HL-60 (cell line): ENCODE measurements at regions not wholly inside any gene's neighbourhood (a gene's known extent, or its start where the extent isn't known, plus 50 kb on each side); places are given as distances from the start of the nearest gene placed in this dataset.

Source experiments
- DNase-seq, 2 experiments: peaks; one replicate each; pipeline ENCODE4 v3.0.0-alpha.2; 2010 to 2020; ENCODE audit warnings: low read depth in 1 of 2, low spot score in 1 of 2
- H3K27ac ChIP-seq: fragments of 250-450 bp; sonication (Bioruptor Pico); replicated peaks from 2 replicates; pipeline ENCODE4 v1.5.1; 2020; ENCODE audit warnings: mild to moderate bottlenecking, moderate library complexity
- H3K27me3 ChIP-seq: fragments of 250-450 bp; sonication (Bioruptor Pico); 2 replicates; pipeline ENCODE4 v1.5.1; 2021; ENCODE audit warnings: mild to moderate bottlenecking, moderate library complexity; ENCODE audit not compliant: insufficient read depth, poor library complexity, severe bottlenecking
- H3K4me3 ChIP-seq: replicated peaks from 2 replicates; pipeline ENCODE4 v1.5.1; 2011; ENCODE audit warnings: mild to moderate bottlenecking, control low read depth, low read length; ENCODE audit not compliant: insufficient read depth
- GABPA ChIP-seq: IDR thresholded peaks from 2 replicates; pipeline ENCODE4 v1.6.1; 2012; ENCODE audit warnings: low read depth
- POLR2AphosphoS5 ChIP-seq: IDR thresholded peaks from 2 replicates; pipeline ENCODE4 v1.6.1; 2012; ENCODE audit warnings: low read depth
- SPI1 ChIP-seq: IDR thresholded peaks from 2 replicates; pipeline ENCODE4 v1.6.1; 2012; ENCODE audit warnings: low read depth, mild to moderate bottlenecking, borderline replicate concordance
- TF ChIP-seq, protein P1 (sequence below): IDR thresholded peaks from one replicate; pipeline ENCODE4 v1.5.1; 2011; ENCODE audit warnings: low read length, control low read depth, inconsistent platforms; ENCODE audit not compliant: insufficient read depth
- TF ChIP-seq, protein P2 (sequence below): IDR thresholded peaks from 2 replicates; pipeline ENCODE4 v1.6.1; 2012; ENCODE audit warnings: low read depth; ENCODE audit not compliant: insufficient replicate concordance

DNA sequence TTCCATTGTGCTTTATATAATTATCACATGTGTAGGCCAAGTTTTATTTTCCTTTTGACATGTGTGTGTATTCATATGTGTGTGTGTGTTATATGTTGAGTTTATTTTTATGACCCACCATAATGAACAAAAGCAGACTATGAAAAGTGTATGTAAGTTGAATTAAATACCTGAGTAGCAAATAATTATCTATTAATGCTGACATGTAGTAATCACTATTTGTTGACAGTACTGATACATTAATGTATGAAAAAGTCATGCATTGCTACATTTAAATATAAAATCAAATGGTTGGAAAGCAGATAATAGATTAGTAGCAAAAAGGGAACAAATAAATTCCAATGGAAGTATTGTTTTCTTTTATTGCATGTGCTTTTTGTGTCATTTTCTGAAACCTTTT lies 1948.5 kb upstream of the PCDH20 start:
- no peaks in the 10 kb centered on the region for H3K27me3 ChIP-seq
- DNase-seq, result no peak
- no peak overlapping the region for H3K4me3 ChIP-seq

DNA sequence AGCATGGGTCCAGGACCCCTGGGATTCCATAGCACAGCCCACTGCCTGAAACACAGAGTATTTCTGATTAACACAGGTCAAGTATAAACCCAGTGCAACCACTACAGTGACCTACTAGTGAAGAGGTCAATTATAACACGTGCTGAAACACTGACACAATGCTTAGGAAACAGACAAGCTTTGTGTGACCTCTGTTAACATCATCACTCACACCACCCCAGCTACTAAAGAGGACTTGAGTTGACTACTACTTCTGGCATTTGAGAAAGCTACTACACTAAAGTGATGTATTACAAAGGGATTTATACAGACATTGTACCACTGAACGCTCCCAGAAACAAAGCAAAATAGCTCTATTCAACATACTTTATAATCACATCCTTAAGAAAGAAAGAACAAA lies 1935.9 kb upstream of the PCDH20 start:
- H3K27me3 ChIP-seq, result no peaks in the 10 kb centered on the region
- no peak overlapping the region for H3K4me3 ChIP-seq
- no peak for DNase-seq
- TF ChIP-seq SPI1, result no peak
- TF ChIP-seq GABPA, result no peak
- TF ChIP-seq, protein P1, sequence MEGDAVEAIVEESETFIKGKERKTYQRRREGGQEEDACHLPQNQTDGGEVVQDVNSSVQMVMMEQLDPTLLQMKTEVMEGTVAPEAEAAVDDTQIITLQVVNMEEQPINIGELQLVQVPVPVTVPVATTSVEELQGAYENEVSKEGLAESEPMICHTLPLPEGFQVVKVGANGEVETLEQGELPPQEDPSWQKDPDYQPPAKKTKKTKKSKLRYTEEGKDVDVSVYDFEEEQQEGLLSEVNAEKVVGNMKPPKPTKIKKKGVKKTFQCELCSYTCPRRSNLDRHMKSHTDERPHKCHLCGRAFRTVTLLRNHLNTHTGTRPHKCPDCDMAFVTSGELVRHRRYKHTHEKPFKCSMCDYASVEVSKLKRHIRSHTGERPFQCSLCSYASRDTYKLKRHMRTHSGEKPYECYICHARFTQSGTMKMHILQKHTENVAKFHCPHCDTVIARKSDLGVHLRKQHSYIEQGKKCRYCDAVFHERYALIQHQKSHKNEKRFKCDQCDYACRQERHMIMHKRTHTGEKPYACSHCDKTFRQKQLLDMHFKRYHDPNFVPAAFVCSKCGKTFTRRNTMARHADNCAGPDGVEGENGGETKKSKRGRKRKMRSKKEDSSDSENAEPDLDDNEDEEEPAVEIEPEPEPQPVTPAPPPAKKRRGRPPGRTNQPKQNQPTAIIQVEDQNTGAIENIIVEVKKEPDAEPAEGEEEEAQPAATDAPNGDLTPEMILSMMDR, result no peak
- TF ChIP-seq, protein P2, sequence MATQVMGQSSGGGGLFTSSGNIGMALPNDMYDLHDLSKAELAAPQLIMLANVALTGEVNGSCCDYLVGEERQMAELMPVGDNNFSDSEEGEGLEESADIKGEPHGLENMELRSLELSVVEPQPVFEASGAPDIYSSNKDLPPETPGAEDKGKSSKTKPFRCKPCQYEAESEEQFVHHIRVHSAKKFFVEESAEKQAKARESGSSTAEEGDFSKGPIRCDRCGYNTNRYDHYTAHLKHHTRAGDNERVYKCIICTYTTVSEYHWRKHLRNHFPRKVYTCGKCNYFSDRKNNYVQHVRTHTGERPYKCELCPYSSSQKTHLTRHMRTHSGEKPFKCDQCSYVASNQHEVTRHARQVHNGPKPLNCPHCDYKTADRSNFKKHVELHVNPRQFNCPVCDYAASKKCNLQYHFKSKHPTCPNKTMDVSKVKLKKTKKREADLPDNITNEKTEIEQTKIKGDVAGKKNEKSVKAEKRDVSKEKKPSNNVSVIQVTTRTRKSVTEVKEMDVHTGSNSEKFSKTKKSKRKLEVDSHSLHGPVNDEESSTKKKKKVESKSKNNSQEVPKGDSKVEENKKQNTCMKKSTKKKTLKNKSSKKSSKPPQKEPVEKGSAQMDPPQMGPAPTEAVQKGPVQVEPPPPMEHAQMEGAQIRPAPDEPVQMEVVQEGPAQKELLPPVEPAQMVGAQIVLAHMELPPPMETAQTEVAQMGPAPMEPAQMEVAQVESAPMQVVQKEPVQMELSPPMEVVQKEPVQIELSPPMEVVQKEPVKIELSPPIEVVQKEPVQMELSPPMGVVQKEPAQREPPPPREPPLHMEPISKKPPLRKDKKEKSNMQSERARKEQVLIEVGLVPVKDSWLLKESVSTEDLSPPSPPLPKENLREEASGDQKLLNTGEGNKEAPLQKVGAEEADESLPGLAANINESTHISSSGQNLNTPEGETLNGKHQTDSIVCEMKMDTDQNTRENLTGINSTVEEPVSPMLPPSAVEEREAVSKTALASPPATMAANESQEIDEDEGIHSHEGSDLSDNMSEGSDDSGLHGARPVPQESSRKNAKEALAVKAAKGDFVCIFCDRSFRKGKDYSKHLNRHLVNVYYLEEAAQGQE, result no peak
- TF ChIP-seq POLR2AphosphoS5, result no peak
- no peak overlapping the region for H3K27ac ChIP-seq

More for the DNA sequence above, 1948.5 kb upstream of the PCDH20 start:
- H3K27ac ChIP-seq, result no peak overlapping the region
- TF ChIP-seq, protein P2, result no peak
- TF ChIP-seq, protein P1, result no peak
- TF ChIP-seq POLR2AphosphoS5 (no peak), GABPA (no peak), SPI1 (no peak)

DNA sequence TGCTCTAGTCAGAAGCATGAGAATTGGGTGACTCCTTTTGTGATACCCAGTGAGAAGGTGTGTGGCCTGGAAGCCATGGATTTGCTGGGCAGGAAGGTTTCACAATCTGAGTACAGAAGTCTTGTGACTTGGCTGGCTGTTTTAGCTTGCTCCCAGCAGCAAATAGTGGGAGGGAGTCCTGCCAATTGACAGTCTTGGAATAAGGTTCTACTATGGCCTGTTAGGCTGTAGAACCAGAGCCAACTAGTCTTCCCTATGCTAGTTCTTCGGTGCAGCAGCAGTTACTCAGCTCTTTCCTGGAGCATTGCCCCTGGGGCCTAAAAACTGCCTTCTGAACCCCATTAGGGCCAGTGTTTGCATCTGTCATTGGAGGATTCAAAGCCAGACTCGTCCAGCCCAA lies 1935.4 kb upstream of the PCDH20 start:
- no peak for DNase-seq
- no peak overlapping the region for H3K27ac ChIP-seq
- H3K4me3 ChIP-seq, result no peak overlapping the region
- TF ChIP-seq, protein P1, result no peak
- TF ChIP-seq POLR2AphosphoS5 (no peak), GABPA (no peak), SPI1 (no peak)
- TF ChIP-seq, protein P2, result no peak
- H3K27me3 ChIP-seq, result no peaks in the 10 kb centered on the region
